HG02938 (cell line): ENCODE measurements at regions not wholly inside any gene's neighbourhood (a gene's known extent, or its start where the extent isn't known, plus 50 kb on each side); places are given as distances from the start of the nearest gene placed in this dataset.
"Not testable (repeated sequence)": the region's sequence is repeated elsewhere in the genome, so short reads cannot be mapped to it uniquely, and the experiment has no call there.

Experiments
- ATAC-seq: cut with Tn5 transposase; IDR thresholded peaks from one replicate; pipeline ENCODE4 v1.9.1; 2021; ENCODE audit warnings: mild to moderate bottlenecking, moderate library complexity; ENCODE audit not compliant: unreplicated experiment

GRCh38 chrX:4181782-4182407 is 468.4 kb upstream of the PRKX start:
- ATAC-seq = no peak

GRCh38 chrX:4179031-4179430 is 465.6 kb upstream of the PRKX start:
- ATAC-seq = no peak

GRCh38 chrX:4175221-4175620 is 461.8 kb upstream of the PRKX start:
- ATAC-seq = no peak

- no peak for ATAC-seq
Measured at GRCh38 chrX:4173743-4174142, 460.3 kb upstream of the PRKX start.

GRCh38 chrX:4151798-4152197 is 438.3 kb upstream of the PRKX start:
- ATAC-seq = no peak

GRCh38 chrX:4150259-4150658 is 436.8 kb upstream of the PRKX start:
- ATAC-seq = no peak

GRCh38 chrX:4129626-4130025 is 416.2 kb upstream of the PRKX start:
- no peak for ATAC-seq

- ATAC-seq = no peak
Measured at GRCh38 chrX:4118666-4119530, 405.4 kb upstream of the PRKX start.

GRCh38 chrX:4110964-4111363 is 397.5 kb upstream of the PRKX start:
- no peak for ATAC-seq

- ATAC-seq = no peak
Measured at GRCh38 chrX:4094926-4095325, 381.5 kb upstream of the PRKX start.

GRCh38 chrX:4091046-4091760 is 377.8 kb upstream of the PRKX start:
- no peak for ATAC-seq

- no peak for ATAC-seq
Measured at GRCh38 chrX:4059893-4060292, 346.4 kb upstream of the PRKX start.

- ATAC-seq = no peak
Measured at GRCh38 chrX:4043951-4044350, 330.5 kb upstream of the PRKX start.

- no peak for ATAC-seq
Measured at GRCh38 chrX:4035874-4036273, 322.4 kb upstream of the PRKX start.

GRCh38 chrX:4028151-4028550 is 314.7 kb upstream of the PRKX start:
- no peak for ATAC-seq

- ATAC-seq = no peak
Measured at GRCh38 chrX:4005281-4005680, 291.8 kb upstream of the PRKX start.

GRCh38 chrX:4004822-4005221 is 291.4 kb upstream of the PRKX start:
- ATAC-seq = no peak

GRCh38 chrX:3994315-3994714 is 280.9 kb upstream of the PRKX start:
- ATAC-seq = no peak

- ATAC-seq = no peak
Measured at GRCh38 chrX:3990569-3990968, 277.1 kb upstream of the PRKX start.

GRCh38 chrX:3972104-3972858 is 258.8 kb upstream of the PRKX start:
- ATAC-seq = not testable (repeated sequence)

GRCh38 chrX:3968749-3969148 is 255.3 kb upstream of the PRKX start:
- no peak for ATAC-seq
